SKM-1 (cell line): ENCODE measurements at regions not wholly inside any gene's neighbourhood (a gene's known extent, or its start where the extent isn't known, plus 50 kb on each side); places are given as distances from the start of the nearest gene placed in this dataset.
A peak's percentile ranks its signal among the peaks of the same experiment; 100 is the strongest.
"Not testable (repeated sequence)": the region's sequence is repeated elsewhere in the genome, so short reads cannot be mapped to it uniquely, and the experiment has no call there.

Source experiments
- DNase-seq: peaks from one replicate; lab custom pipeline; 2025; ENCODE audit not compliant: unreplicated experiment; lab: John Stamatoyannopoulos, UW

- not testable (repeated sequence) for DNase-seq
Observed at GRCh38 chr7:38331853-38332595, 58.6 kb upstream of the TARP start.

GRCh38 chr7:38330861-38331621 lies 57.6 kb upstream of the TARP start:
- peak; percentile 24 for DNase-seq

- no peak for DNase-seq
Observed at GRCh38 chr7:38330039-38330438, 56.6 kb upstream of the TARP start.

GRCh38 chr7:38329340-38329739 lies 55.9 kb upstream of the TARP start:
- no peak for DNase-seq

- no peak for DNase-seq
Observed at GRCh38 chr7:38328814-38329213, 55.4 kb upstream of the TARP start.

GRCh38 chr7:38327637-38328036 lies 54.2 kb upstream of the TARP start:
- no peak for DNase-seq
